IMR-90 (cell line): ENCODE measurements at regions not wholly inside any gene's neighbourhood (a gene's known extent, or its start where the extent isn't known, plus 50 kb on each side); places are given as distances from the start of the nearest gene placed in this dataset.
A peak's percentile ranks its signal among the peaks of the same experiment; 100 is the strongest.

Source experiments
- ATAC-seq: fragments of 200-7000 bp; cut with Tn5 transposase; 2 replicates; pipeline ENCODE4 v1.9.1; 2020; ENCODE audit warnings: low read depth, mild to moderate bottlenecking, moderate library complexity
- BruUV-seq: library from RNA; stranded (reverse); fragments of 400-500 nt; replicated peaks from 2 replicates; lab custom pipeline; 2021; lab: Mats Ljungman, UMichigan
- CTCF ChIA-PET: fragments of 300-600 bp; formaldehyde crosslinking; extraction: SDS; loops from one replicate; lab custom pipeline; 2021; ENCODE audit warnings: antibody characterized with exemption; lab: Yijun Ruan, JAX
- POLR2A ChIA-PET: fragments of 300-600 bp; sonication (Branson Sonifier 250); formaldehyde crosslinking; loops from one replicate; lab custom pipeline; 2022; ENCODE audit warnings: antibody characterized with exemption; ENCODE audit not compliant: unreplicated experiment; lab: Charles Lee
- DNase-seq: peaks from one replicate; pipeline ENCODE4 v3.0.0; 2013
- H2AFZ ChIP-seq: replicated peaks from 2 replicates; pipeline ENCODE3; 2013; ENCODE audit warnings: low read length, mild to moderate bottlenecking; ENCODE audit not compliant: poor library complexity
- H2AK5ac ChIP-seq: 2 replicates; pipeline ENCODE4 v1.6.1; 2013; ENCODE audit warnings: low read depth, low read length, inconsistent platforms
- H2AK9ac ChIP-seq: replicated peaks from 2 replicates; pipeline ENCODE3; 2013; ENCODE audit warnings: mild to moderate bottlenecking, low read depth, low read length, moderate library complexity; ENCODE audit not compliant: poor library complexity
- H2BK120ac ChIP-seq: 2 replicates; pipeline ENCODE4 v1.6.1; 2013; ENCODE audit warnings: low read depth, low read length, inconsistent platforms
- H2BK15ac ChIP-seq: 3 replicates; pipeline ENCODE4 v1.6.1; 2013; ENCODE audit warnings: low read depth, low read length, inconsistent platforms
- H2BK20ac ChIP-seq: 2 replicates; pipeline ENCODE4 v1.6.1; 2013; ENCODE audit warnings: low read depth, mild to moderate bottlenecking, inconsistent platforms, low read length, moderate library complexity
- H2BK5ac ChIP-seq: 2 replicates; pipeline ENCODE4 v1.6.1; 2013; ENCODE audit warnings: mild to moderate bottlenecking, low read depth, low read length, inconsistent platforms; ENCODE audit not compliant: poor library complexity, severe bottlenecking
- H3K14ac ChIP-seq: replicated peaks from 2 replicates; pipeline ENCODE4 v1.6.1; 2013; ENCODE audit warnings: low read depth, low read length, inconsistent platforms
- H3K18ac ChIP-seq: 2 replicates; pipeline ENCODE4 v1.6.1; 2013; ENCODE audit warnings: low read depth, low read length, control low read depth
- H3K23ac ChIP-seq: 2 replicates; pipeline ENCODE4 v1.6.1; 2013; ENCODE audit warnings: low read depth, low read length, inconsistent platforms
- H3K27ac ChIP-seq: 2 replicates; pipeline ENCODE4 v1.5.1; 2013; ENCODE audit warnings: mild to moderate bottlenecking, control low read depth, low read length; ENCODE audit not compliant: insufficient read depth
- H3K27me3 ChIP-seq: 2 replicates; pipeline ENCODE4 v1.6.1; 2013; ENCODE audit warnings: low read length; ENCODE audit not compliant: control insufficient read depth, insufficient read depth
- H3K36me3 ChIP-seq: 2 replicates; pipeline ENCODE4 v1.6.1; 2013; ENCODE audit warnings: low read length, mixed read lengths; ENCODE audit not compliant: control insufficient read depth, insufficient read depth
- H3K4ac ChIP-seq: 2 replicates; pipeline ENCODE4 v1.6.1; 2013; ENCODE audit warnings: low read depth, low read length, inconsistent platforms
- H3K4me1 ChIP-seq: 2 replicates; pipeline ENCODE4 v1.6.1; 2013; ENCODE audit warnings: low read length, mixed read lengths; ENCODE audit not compliant: control insufficient read depth, insufficient read depth
- H3K4me2 ChIP-seq: 2 replicates; pipeline ENCODE4 v1.6.1; 2013; ENCODE audit warnings: low read depth, mild to moderate bottlenecking, control low read depth, low read length, moderate library complexity
- H3K4me3 ChIP-seq: 2 replicates; pipeline ENCODE4 v1.5.1; 2013; ENCODE audit warnings: low read depth, mild to moderate bottlenecking, control low read depth, low read length, moderate library complexity; ENCODE audit not compliant: insufficient read depth
- H3K56ac ChIP-seq: 2 replicates; pipeline ENCODE4 v1.6.1; 2013; ENCODE audit warnings: low read length, inconsistent platforms; ENCODE audit not compliant: insufficient read depth; ENCODE audit errors: extremely low read depth
- H3K79me1 ChIP-seq, 2 experiments: 2 replicates each; pipeline ENCODE4 v1.6.1; 2013; ENCODE audit warnings: low read length in 2 of 2, inconsistent platforms in 1 of 2, low read depth in 1 of 2
- H3K9ac ChIP-seq: 2 replicates; pipeline ENCODE4 v1.6.1; 2013; ENCODE audit warnings: low read depth, low read length, control low read depth
- H3K9me1 ChIP-seq: 2 replicates; pipeline ENCODE4 v1.6.1; 2013; ENCODE audit warnings: low read length, inconsistent platforms; ENCODE audit not compliant: insufficient read depth
- H3K9me3 ChIP-seq: 2 replicates; pipeline ENCODE4 v1.6.1; 2013; ENCODE audit warnings: low read length; ENCODE audit not compliant: control insufficient read depth, insufficient read depth
- H4K20me1 ChIP-seq: 2 replicates; pipeline ENCODE4 v1.6.1; 2013; ENCODE audit warnings: low read length, inconsistent platforms; ENCODE audit not compliant: insufficient read depth
- H4K5ac ChIP-seq: 2 replicates; pipeline ENCODE4 v1.6.1; 2013; ENCODE audit warnings: mild to moderate bottlenecking, low read depth, low read length, control low read depth
- H4K8ac ChIP-seq, 2 experiments: 2 replicates each; pipeline ENCODE4 v1.6.1; 2013; ENCODE audit warnings: low read depth in 2 of 2, low read length in 2 of 2, control low read depth in 1 of 2, inconsistent platforms in 1 of 2
- H4K91ac ChIP-seq: 2 replicates; pipeline ENCODE4 v1.6.1; 2013; ENCODE audit warnings: low read depth, low read length, inconsistent platforms; ENCODE audit not compliant: insufficient read depth
- BHLHE40 ChIP-seq: fragments of 150-350 bp; IDR thresholded peaks from 2 replicates; pipeline ENCODE4 v1.6.1; 2016; ENCODE audit warnings: mild to moderate bottlenecking, low read depth, low read length
- CEBPB ChIP-seq: IDR thresholded peaks from 2 replicates; pipeline ENCODE4 v1.6.1; 2012; ENCODE audit warnings: low read depth, low read length, improper control_type of control experiment
- CHD1 ChIP-seq: IDR thresholded peaks from 2 replicates; pipeline ENCODE4 v1.6.1; 2012; ENCODE audit warnings: low read depth, low read length, improper control_type of control experiment
- FOS ChIP-seq: fragments of 150-350 bp; IDR thresholded peaks from 2 replicates; pipeline ENCODE4 v1.6.1; 2016; ENCODE audit warnings: low read depth, low read length
- MAFK ChIP-seq: IDR thresholded peaks from 2 replicates; pipeline ENCODE4 v1.6.1; 2012; ENCODE audit warnings: low read depth, low read length, improper control_type of control experiment
- MAZ ChIP-seq: IDR thresholded peaks from 2 replicates; pipeline ENCODE4 v1.6.1; 2012; ENCODE audit warnings: low read depth, mild to moderate bottlenecking, low read length, improper control_type of control experiment, moderate library complexity, borderline replicate concordance
- MXI1 ChIP-seq: IDR thresholded peaks from 2 replicates; pipeline ENCODE4 v1.6.1; 2012; ENCODE audit warnings: low read depth, mild to moderate bottlenecking, low read length, moderate library complexity, borderline replicate concordance
- POLR2A ChIP-seq: IDR thresholded peaks from 2 replicates; pipeline ENCODE4 v1.6.1; 2012; ENCODE audit warnings: mild to moderate bottlenecking, low read depth, low read length
- RAD21 ChIP-seq: IDR thresholded peaks from 2 replicates; pipeline ENCODE4 v1.6.1; 2012; ENCODE audit warnings: low read length, improper control_type of control experiment
- RCOR1 ChIP-seq: IDR thresholded peaks from 2 replicates; pipeline ENCODE4 v1.6.1; 2012; ENCODE audit warnings: mild to moderate bottlenecking, low read length, improper control_type of control experiment; ENCODE audit not compliant: insufficient replicate concordance
- SMC3 ChIP-seq: fragments of 150-350 bp; IDR thresholded peaks from 2 replicates; pipeline ENCODE4 v1.6.1; 2016; ENCODE audit warnings: low read depth, mild to moderate bottlenecking, antibody characterized with exemption, low read length, moderate library complexity
- WGBS, 2 experiments: methylation state at CpG; one replicate each; pipeline versions ENCODE4 v1.1.5 to v1.1.7; 2013; ENCODE audit warnings: missing lambda C conversion rate in 2 of 2; ENCODE audit not compliant: insufficient read length in 1 of 2; ENCODE audit errors: extremely low coverage in 2 of 2; 5-methylcytosine and 5-hydroxymethylcytosine counted together
- dilution Hi-C: fragments of 300-500 bp; cut with HindIII; formaldehyde crosslinking; loops from one replicate; pipeline ENCODE4 v1.14.3; 2018; ENCODE audit warnings: low sequenced_read_pairs; ENCODE audit not compliant: unreplicated experiment
- in situ Hi-C: fragments of 300-500 bp; cut with MboI; formaldehyde crosslinking; loops from 3 replicates; pipeline ENCODE4 v1.14.3; 2019; ENCODE audit warnings: low sequenced_read_pairs, inconsistent platforms, mixed read lengths
- intact Hi-C: fragments of 100-400 bp; cut with micrococcal nuclease; formaldehyde crosslinking; loops from 2 replicates; pipeline ENCODE4 v1.10.0; 2022

GRCh38 chr9:79015951-79016350, 555.8 kb upstream of the TLE4 start (continued):
- no peak for TF ChIP-seq RCOR1
- no peak for TF ChIP-seq BHLHE40

- in situ Hi-C loops (no loop called here), dilution Hi-C loops (no loop called here), intact Hi-C loops (loop anchor here (5.0 to 10.0 kb wide), 3 partner anchors 153 to 555 kb away; partner anchors contain the start of gene TLE4)
- Histone ChIP-seq H2BK15ac (peak overlapping the region; percentile 86; the same call in 2 of the 3 replicates), H4K20me1 (no peaks in the 10 kb centered on the region), H2BK5ac (peak overlapping the region; percentile 34), H2AFZ (no peak overlapping the region), H3K79me1 (peaks cover 0 to 3% of the 10 kb centered on the region in 2 experiments; a peak in 3 of 4 replicates), H3K27ac (no peak overlapping the region), H3K27me3 (no peaks in the 10 kb centered on the region), H2AK5ac (peak overlapping the region; percentile 48; the same call in 1 of the 2 replicates), H3K14ac (no peak overlapping the region; the same call in 1 of the 2 replicates), H3K23ac (no peak overlapping the region), H4K91ac (peak overlapping the region; percentile 67; the same call in 1 of the 2 replicates), H3K4ac (peak overlapping the region; percentile 49), H3K56ac (no peak overlapping the region), H4K8ac (peak overlapping the region in 1 of 2 experiments; percentile 61; a peak in 2 of 4 replicates), H3K9ac (no peak overlapping the region), H3K36me3 (no peaks in the 10 kb centered on the region), H3K4me3 (no peak overlapping the region), H3K4me1 (peaks cover 11% of the 10 kb centered on the region), H2BK20ac (peak overlapping the region; percentile 92), H2AK9ac (no peak overlapping the region), H4K5ac (peak overlapping the region; percentile 52; the same call in 1 of the 2 replicates), H3K18ac (peak overlapping the region; percentile 39; the same call in 1 of the 2 replicates), H2BK120ac (peak overlapping the region; percentile 82), H3K9me3 (no peaks in the 10 kb centered on the region), H3K4me2 (no peak overlapping the region), H3K9me1 (peaks cover 6% of the 10 kb centered on the region)
- 83% methylated on average over 2 of the region's 5 CpGs; no CpG with 5 or more reads in 1 of the 2 experiments for WGBS, 2 experiments
- no TSS peak for BruUV-seq
- ChIA-PET CTCF (no interaction called here), POLR2A (no interaction called here)
- DNase-seq = no peak
- TF ChIP-seq CEBPB (no peak), RCOR1 (no peak), FOS (no peak), RAD21 (no peak), POLR2A (no peak), MXI1 (no peak), MAFK (no peak), CHD1 (no peak), MAZ (no peak), SMC3 (no peak), BHLHE40 (no peak)
- no peak for ATAC-seq
Measured at GRCh38 chr9:79020276-79020675, 551.5 kb upstream of the TLE4 start.
